Tibial nerve (tissue), 4 donors: ENCODE measurements at regions not wholly inside any gene's neighbourhood (a gene's known extent, or its start where the extent isn't known, plus 50 kb on each side); places are given as distances from the start of the nearest gene placed in this dataset.

ENCODE experiments used
- CTCF ChIP-seq, 5 experiments: fragments of 200-600 bp in 3 of 5; fragments of 450-650 bp in 2 of 5; sonication (generic) in 3 of 5; IDR thresholded peaks; one replicate each; pipeline ENCODE4 v1.5.1; 2016 to 2019; ENCODE audit warnings: antibody characterized with exemption in 5 of 5, mild to moderate bottlenecking in 3 of 5, moderate library complexity in 2 of 5
- EP300 ChIP-seq, 2 donors: sonication (generic); formaldehyde crosslinking; IDR thresholded peaks; one replicate each; pipeline ENCODE4 v1.6.1; 2017; ENCODE audit warnings: antibody characterized with exemption in 2 of 2, mild to moderate bottlenecking in 1 of 2
- POLR2A ChIP-seq, 2 donors: fragments of 450-650 bp; IDR thresholded peaks; one replicate each; pipeline ENCODE4 v1.6.1; 2017; ENCODE audit warnings: antibody characterized with exemption in 2 of 2, mild to moderate bottlenecking in 2 of 2, moderate library complexity in 2 of 2

- TF ChIP-seq POLR2A (IDR thresholded peaks at IDR 0.05) (no peak), EP300 (IDR thresholded peaks at IDR 0.05) (no peak), CTCF (IDR thresholded peaks at IDR 0.05) (no peak)
Measured at GRCh38 chr14:85247071-85247470, 282.9 kb upstream of the FLRT2 start.
